Adrenal gland (tissue), 9 donors: ENCODE measurements at regions not wholly inside any gene's neighbourhood (a gene's known extent, or its start where the extent isn't known, plus 50 kb on each side); places are given as distances from the start of the nearest gene placed in this dataset.

Source experiments
- DNase-seq, 7 donors: peaks; one replicate each; pipeline ENCODE4 v3.0.0-alpha.2; 2019 to 2020
- H3K27ac ChIP-seq, 5 donors: fragments of 200-600 bp; sonication (generic) in 4 of 5; 1 replicate in 3 of 5; 2 replicates in 2 of 5; pipeline versions ENCODE4 v1.5.1 to v1.8.0; 2016 to 2020; ENCODE audit warnings: mild to moderate bottlenecking in 1 of 5
- H3K27me3 ChIP-seq: fragments of 200-600 bp; 2 replicates; pipeline ENCODE4 v1.8.0; 2021
- H3K36me3 ChIP-seq, 2 donors: fragments of 200-600 bp; replicated peaks in 1 of 2; 1 replicate in 1 of 2; 2 replicates in 1 of 2; pipeline versions ENCODE4 v1.5.1 to v1.8.0; 2018 to 2022
- H3K4me1 ChIP-seq, 2 donors: fragments of 200-600 bp; replicated peaks in 1 of 2; 1 replicate in 1 of 2; 2 replicates in 1 of 2; pipeline versions ENCODE4 v1.5.1 to v1.8.0; 2018 to 2021
- H3K4me3 ChIP-seq, 4 donors: fragments of 200-600 bp; sonication (generic) in 3 of 4; one replicate each; pipeline ENCODE4 v1.5.1; 2016 to 2018
- H3K9me3 ChIP-seq, 3 donors: fragments of 200-600 bp; sonication (generic) in 1 of 3; replicated peaks in 1 of 3; 1 replicate in 2 of 3; 2 replicates in 1 of 3; pipeline versions ENCODE4 v1.5.1 to v1.8.0; 2016 to 2021
- CTCF ChIP-seq, 6 experiments: fragments of 450-650 bp in 4 of 6; fragments of 200-600 bp in 2 of 6; sonication (generic) in 1 of 6; IDR thresholded peaks; 1 replicate in 5 of 6; 2 replicates in 1 of 6; pipeline versions ENCODE4 v1.5.1 to v1.8.0; 2016 to 2021; ENCODE audit warnings: antibody characterized with exemption in 6 of 6, mild to moderate bottlenecking in 2 of 6, moderate library complexity in 1 of 6
- POLR2A ChIP-seq, 2 donors: fragments of 450-650 bp; IDR thresholded peaks; one replicate each; pipeline ENCODE4 v1.6.1; 2017; ENCODE audit warnings: antibody characterized with exemption in 2 of 2, mild to moderate bottlenecking in 2 of 2, moderate library complexity in 1 of 2
- WGBS, 4 donors: extraction: QIAGEN DNeasy Blood & Tissue Kit in 2 of 4; methylation state at CpG; one replicate each; pipeline versions ENCODE4 v1.1.5 to v1.1.7; 2013 to 2017; 5-methylcytosine and 5-hydroxymethylcytosine counted together
- intact Hi-C, 2 donors: fragments of 100-400 bp; cut with DNase I; formaldehyde crosslinking; loops; one replicate each; pipeline versions ENCODE4 v1.14.1 to v1.15.0; 2022 to 2023
- donor health status: healthy with polysubstance abuse.
- donor health status: Bipolar disorder and iron deficiency.
- donor health status: DM: yes; HTN: yes; CAD: no.
- donor health status: DM: no; HTN: no; CAD: no.
- donor health status: DM: no; HTN: no; CAD: no.

GRCh38 chrX:34891391-34891790 is 51.2 kb upstream of the FAM47B start:
- Histone ChIP-seq H3K4me3 (no peak overlapping the region), H3K36me3 (no peaks in the 10 kb centered on the region), H3K27me3 (no peaks in the 10 kb centered on the region), H3K4me1 (no peaks in the 10 kb centered on the region), H3K27ac (no peak overlapping the region), H3K9me3 (no peaks in the 10 kb centered on the region)
- no peak for TF ChIP-seq POLR2A (IDR thresholded peaks at IDR 0.05)
- no peak for TF ChIP-seq CTCF (IDR thresholded peaks at IDR 0.05)
- intact Hi-C loops, result no loop called here
- 50 to 67% (median 64%) methylated on average over 3 of the region's 3 CpGs for WGBS, 4 donors
- DNase-seq, result no peak
